ENCODE measurements at regions not wholly inside any gene's neighbourhood (a gene's known extent, or its start where the extent isn't known, plus 50 kb on each side); places are given as distances from the start of the nearest gene placed in this dataset.

DNA sequence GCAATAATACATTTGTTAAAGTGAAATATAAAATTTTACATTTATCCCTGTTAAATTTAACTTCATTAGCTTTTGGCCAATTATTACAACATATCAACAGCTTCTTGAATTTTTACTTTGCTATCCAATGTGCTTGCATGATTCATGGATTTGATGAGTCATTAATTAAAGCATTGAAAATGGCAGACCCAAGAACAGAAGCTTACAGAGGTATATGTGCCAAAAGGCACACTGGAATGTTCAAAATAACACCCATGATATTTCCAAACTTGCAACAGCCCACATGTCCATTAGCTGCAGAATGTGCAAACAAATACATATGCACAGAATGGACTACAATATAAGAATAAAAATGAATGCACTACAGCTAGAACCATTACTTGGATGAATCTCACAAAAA, 76.4 kb upstream of the MAN1A2 start:
- DNase-seq (ENCODE audit: low spot score), result peak; percentile 11
- ChIA-PET POLR2A (ENCODE audit: low non-redundant PET) (no interaction called here), CTCF (interaction anchor here (2.3 kb wide), 1 partner anchor 223 kb away, joined by 8 read pairs; no protein-coding TSS in a partner anchor)
- no peak overlapping the region for H3K27ac ChIP-seq
- TF ChIP-seq, protein P1, sequence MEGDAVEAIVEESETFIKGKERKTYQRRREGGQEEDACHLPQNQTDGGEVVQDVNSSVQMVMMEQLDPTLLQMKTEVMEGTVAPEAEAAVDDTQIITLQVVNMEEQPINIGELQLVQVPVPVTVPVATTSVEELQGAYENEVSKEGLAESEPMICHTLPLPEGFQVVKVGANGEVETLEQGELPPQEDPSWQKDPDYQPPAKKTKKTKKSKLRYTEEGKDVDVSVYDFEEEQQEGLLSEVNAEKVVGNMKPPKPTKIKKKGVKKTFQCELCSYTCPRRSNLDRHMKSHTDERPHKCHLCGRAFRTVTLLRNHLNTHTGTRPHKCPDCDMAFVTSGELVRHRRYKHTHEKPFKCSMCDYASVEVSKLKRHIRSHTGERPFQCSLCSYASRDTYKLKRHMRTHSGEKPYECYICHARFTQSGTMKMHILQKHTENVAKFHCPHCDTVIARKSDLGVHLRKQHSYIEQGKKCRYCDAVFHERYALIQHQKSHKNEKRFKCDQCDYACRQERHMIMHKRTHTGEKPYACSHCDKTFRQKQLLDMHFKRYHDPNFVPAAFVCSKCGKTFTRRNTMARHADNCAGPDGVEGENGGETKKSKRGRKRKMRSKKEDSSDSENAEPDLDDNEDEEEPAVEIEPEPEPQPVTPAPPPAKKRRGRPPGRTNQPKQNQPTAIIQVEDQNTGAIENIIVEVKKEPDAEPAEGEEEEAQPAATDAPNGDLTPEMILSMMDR (conservative IDR thresholded peaks at IDR 0.05; ENCODE audit: low read depth), result no peak

DNA sequence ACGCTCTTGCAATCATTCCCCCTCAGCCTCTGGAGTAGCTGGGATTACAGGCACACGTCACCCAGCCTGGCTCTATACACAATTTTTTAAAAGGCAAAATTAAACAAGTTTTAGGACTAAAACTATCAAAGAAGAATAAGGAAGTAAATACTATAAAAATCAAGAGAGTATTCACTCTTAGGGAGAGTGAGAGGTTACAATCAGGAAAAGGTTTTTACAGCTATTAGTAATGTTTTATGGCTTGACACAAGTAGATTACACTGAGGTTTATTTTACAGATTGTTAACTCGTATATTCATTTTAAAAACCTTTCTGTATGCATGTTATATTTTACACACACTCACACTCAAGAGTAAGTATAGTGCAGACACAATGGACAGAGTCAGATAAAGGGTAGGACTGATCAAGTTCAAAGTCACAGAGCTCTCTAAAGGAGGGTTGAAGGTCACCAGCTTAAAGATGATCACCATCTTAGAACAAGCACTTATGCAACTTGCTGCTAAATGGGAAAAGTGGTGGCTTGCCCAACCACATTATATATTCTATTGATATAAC, 77.9 kb upstream of the MAN1A2 start:
- ChIA-PET POLR2A (ENCODE audit: low non-redundant PET) (no interaction called here), CTCF (no interaction called here)
- H3K27ac ChIP-seq, result no peak overlapping the region
- no peak for DNase-seq (ENCODE audit: low spot score)
- TF ChIP-seq, protein P1 (conservative IDR thresholded peaks at IDR 0.05; ENCODE audit: low read depth), result no peak

DNA sequence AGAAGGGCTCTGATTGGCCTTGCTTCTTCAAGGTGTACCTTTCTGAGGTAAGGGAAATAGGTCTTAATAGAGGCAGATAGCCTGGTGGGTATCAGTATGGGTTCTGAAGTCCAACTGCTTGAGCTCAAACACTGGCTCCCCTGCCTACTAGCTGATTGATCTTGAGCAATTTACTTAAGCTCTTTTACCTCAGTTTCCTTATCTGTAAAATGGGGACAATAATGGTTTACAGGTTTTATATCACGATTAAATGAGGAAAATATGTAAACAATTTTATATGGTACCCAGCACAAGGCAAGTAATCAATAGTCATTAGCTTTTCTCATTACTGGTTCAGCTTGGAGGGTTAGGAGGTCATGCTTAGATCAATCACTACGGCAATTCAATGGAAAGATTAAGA, 75.8 kb upstream of the VTCN1 start:
- POLR2A ChIA-PET (ENCODE audit: low non-redundant PET), result no interaction called here
- CTCF ChIA-PET, result interaction anchor here (0.8 kb wide), 1 partner anchor 468 kb away, joined by 3 read pairs; no protein-coding TSS in a partner anchor
- no peak overlapping the region for H3K27ac ChIP-seq
- TF ChIP-seq, protein P1 (conservative IDR thresholded peaks at IDR 0.05; ENCODE audit: low read depth), result no peak
- no peak for DNase-seq (ENCODE audit: low spot score)

DNA sequence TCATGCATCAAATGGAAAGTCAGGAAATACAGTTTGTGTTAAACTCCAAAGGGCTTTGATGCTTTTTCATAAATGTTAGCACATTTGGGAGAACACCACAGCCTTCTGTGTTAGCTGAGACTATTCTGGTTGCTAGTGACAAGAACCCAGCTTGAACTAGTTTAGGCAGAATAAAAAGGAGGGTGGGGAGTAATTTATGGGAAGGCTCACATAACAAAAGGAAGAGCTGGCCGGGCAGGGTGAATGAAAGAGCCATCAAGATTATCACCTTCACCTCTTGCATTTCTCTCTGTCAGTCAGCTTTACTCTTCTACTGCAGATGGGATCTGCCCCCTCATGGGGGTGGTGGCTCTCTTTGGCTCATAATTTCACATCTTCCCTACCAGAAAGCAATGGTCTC, 75.4 kb upstream of the VTCN1 start:
- ChIA-PET CTCF (interaction anchor here (0.8 kb wide), 1 partner anchor 468 kb away, joined by 3 read pairs; no protein-coding TSS in a partner anchor), POLR2A (ENCODE audit: low non-redundant PET) (no interaction called here)
- TF ChIP-seq, protein P1 (conservative IDR thresholded peaks at IDR 0.05; ENCODE audit: low read depth), result no peak
- DNase-seq (ENCODE audit: low spot score), result no peak
- no peak overlapping the region for H3K27ac ChIP-seq

DNA sequence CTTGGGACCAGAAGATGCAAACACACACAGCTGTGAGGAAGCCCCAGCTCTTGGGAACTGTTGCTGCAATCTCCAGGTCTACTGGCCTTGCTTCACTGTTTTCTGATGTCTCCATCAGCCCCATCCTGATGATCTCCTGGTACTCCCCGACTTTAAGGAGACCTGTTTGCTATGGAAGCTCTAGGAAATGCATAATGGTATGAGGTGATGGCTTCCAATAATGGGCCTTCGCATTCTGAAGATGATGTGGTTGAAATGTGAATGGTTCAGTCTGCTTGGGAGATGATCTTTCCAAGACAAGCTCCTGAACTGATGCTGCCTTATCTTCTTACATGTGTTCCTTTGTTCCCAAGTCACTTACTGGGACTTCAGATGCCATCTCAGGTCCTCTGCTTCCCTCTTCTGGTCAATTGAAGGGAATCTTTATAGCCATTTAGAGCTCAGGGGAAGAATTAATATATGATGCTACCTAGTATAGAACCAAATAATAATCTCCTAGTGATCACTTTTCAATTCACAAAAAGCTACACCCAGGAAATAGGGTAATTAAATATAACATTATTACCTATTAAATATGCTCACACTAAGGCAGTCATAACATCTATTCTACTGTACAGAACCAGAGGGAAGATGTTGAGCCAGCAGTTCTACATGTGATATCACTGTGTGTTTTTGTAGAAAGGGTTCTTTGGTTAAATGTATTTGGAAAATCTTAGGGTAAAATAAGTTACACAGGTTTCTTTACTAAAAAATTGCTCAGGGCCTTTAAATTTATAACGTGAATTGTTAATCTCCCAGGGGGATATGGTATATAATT, 73.9 kb upstream of the VTCN1 start:
- TF ChIP-seq, protein P1 (conservative IDR thresholded peaks at IDR 0.05; ENCODE audit: low read depth), result peak; percentile 38
- peak; percentile 46 for DNase-seq (ENCODE audit: low spot score)
- ChIA-PET CTCF (interaction anchor here (0.6 to 2.0 kb wide), 21 partner anchors 9 to 220 kb away, joined by 3 to 26 read pairs (median 4); partner anchors contain the start of gene MAN1A2), POLR2A (ENCODE audit: low non-redundant PET) (no interaction called here)
- no peak overlapping the region for H3K27ac ChIP-seq

DNA sequence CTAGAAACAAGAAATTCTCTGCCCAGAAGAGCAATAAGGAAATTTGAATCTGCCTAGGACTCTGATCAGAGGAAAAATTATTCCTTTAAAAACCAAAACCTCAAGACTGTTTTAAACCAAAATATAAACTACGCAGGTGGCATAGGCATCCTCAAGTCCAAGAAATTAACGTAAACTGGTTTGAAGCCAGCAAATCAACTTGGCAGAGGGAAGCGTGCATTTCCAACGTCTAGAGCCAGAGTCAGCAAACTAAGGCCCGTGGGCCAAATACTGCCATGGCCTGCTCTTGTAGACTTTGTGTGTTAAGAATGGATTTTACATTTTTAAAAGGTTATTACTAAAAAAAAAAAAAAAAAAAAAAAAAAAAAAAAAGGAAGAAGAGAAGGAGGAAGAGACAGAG, 67.8 kb upstream of the VTCN1 start:
- POLR2A ChIA-PET (ENCODE audit: low non-redundant PET), result no interaction called here
- no peak overlapping the region for H3K27ac ChIP-seq
- TF ChIP-seq, protein P1 (conservative IDR thresholded peaks at IDR 0.05; ENCODE audit: low read depth), result no peak
- CTCF ChIA-PET, result interaction anchor here (0.6 kb wide), 1 partner anchor 20 kb away, joined by 9 read pairs; no protein-coding TSS in a partner anchor
- DNase-seq (ENCODE audit: low spot score), result no peak

Data from RWPE1 (cell line).